H54 (cell line): ENCODE measurements at regions not wholly inside any gene's neighbourhood (a gene's known extent, or its start where the extent isn't known, plus 50 kb on each side); places are given as distances from the start of the nearest gene placed in this dataset.

Experiments
- DNase-seq: peaks from one replicate; pipeline ENCODE4 v3.0.0; 2011; ENCODE audit warnings: low spot score, mixed read lengths; ENCODE audit not compliant: insufficient read length
- FAIRE-seq: peaks from 3 replicates; lab custom pipeline; 2011; peaks lifted over from hg19 to GRCh38; lab: Jason Lieb, UNC
- POLR2A ChIP-seq: IDR thresholded peaks from 2 replicates; pipeline ENCODE4 v1.6.1; 2011; ENCODE audit warnings: low read depth, mild to moderate bottlenecking, low read length

DNA sequence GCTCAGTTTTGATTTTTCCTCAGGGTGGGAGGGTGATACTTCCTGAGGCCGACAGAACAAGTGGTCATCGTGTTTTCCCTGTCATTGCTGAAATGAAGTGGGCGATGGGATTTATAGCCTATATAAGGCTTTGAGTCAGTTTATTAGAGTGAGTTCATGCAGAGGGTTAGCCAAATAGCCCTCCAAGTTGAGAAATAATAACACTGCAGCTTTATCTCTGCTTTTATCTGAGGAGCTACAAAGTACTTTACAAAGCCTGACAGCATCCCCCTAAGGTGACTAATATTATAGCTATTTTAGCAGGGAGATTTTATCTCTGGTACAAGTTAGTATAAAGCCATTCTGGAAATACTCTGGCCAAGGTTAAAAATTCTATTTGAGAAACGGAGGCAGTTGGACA is 389.6 kb downstream of the MFSD1 start:
- TF ChIP-seq POLR2A = no peak
- FAIRE-seq (peak; percentile 58), DNase-seq (peak; percentile 27)

DNA sequence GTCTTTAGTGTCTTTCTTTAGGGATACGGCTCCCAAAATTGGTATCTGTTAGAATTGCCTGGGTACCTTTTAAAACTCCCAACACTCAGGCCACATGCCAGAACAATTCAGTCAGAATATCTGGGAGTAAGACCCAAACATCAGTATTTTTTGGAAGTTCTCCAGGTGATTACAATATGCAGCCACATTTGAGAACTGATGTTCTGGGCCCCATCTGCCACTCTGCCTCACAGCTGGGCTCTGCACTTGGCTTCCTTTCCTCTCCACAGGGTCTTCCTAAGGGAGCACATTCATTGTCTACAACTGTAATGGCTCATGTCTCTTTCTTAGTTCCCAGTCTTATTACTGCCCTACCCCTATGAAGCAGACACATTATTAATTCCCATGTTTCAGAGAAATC is 394.5 kb downstream of the MFSD1 start:
- DNase-seq = no peak
- TF ChIP-seq POLR2A = no peak
- no peak for FAIRE-seq

DNA sequence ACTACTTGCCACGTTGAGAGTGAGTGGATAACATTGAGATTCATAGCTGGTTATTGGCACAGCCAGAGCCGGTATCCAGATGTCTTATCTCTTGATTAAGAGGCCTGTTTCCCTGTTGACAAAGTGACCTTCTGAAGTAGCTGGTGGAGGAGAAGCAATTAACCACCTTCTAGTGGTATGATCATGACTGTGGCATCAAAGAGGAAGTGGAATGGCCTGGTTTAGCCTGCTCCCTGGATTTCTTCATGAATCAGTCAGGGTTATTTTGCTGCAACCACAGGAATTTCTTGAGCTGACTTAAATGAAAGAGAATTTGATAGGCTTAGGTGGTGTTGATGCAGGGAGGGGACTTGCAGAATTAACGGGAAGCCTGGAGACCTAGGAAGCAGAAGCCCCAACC is 398.3 kb downstream of the MFSD1 start:
- DNase-seq (peak; percentile 41), FAIRE-seq (peak; percentile 99)
- no peak for TF ChIP-seq POLR2A

DNA sequence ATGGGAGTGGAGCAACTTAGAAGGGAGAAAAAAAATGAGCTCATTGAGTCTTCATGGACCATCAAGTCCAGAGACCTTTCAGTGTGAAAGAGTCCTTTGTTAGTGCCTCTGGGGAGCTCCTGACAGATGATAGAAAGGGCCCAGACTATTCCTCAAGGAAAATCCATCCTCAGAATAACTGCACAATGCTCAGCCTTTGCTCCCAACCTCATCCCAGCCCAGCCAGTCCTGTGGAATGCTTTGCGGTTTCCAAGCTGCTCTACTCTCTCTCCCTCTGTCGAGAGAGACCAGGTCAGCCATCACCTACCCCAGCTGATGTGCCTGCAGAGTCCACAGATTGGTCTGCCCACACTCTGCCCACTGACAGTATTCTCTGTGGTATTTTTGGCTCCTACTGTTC is 406.2 kb downstream of the MFSD1 start:
- DNase-seq (no peak), FAIRE-seq (no peak)
- no peak for TF ChIP-seq POLR2A

DNA sequence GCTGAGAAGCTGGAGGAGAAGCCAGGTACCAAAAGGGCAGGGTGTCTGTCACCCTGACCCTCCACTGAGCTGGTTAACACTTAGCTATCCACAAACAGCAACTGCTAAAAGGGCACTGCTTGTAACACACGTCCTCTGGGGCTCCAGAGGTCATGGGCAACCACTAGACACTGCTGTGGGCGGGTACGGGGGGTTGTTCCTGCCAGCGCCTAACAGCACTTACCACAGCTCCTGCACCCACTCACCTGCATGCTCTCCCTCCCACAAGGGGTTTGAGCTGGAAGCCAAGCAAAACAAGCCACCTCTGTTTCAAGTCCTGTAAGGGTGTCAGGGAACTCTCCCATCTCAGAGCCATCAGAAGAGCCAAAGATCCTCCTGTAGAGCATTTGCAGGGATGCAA is 407.6 kb downstream of the MFSD1 start:
- no peak for TF ChIP-seq POLR2A
- FAIRE-seq (no peak), DNase-seq (no peak)

DNA sequence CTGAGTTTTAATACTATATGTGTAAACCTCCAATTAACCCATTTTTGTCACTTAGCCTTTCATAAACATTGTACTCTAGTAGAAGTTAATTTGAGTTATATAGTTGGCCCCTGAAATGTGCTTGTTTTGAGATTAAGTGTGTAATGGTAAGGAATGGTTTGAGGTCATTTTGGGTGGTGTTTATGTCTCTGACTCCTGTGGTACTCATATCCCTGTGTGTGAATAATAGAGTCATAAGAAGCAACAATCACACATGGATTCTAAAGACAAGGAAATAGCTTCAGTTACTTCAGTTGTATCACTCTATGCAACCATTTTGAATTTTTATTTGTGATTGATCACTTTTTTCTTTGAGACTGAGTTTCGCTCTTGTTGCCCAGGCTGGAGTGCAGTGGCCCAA is 408.5 kb downstream of the MFSD1 start:
- FAIRE-seq (no peak), DNase-seq (no peak)
- TF ChIP-seq POLR2A = no peak

DNA sequence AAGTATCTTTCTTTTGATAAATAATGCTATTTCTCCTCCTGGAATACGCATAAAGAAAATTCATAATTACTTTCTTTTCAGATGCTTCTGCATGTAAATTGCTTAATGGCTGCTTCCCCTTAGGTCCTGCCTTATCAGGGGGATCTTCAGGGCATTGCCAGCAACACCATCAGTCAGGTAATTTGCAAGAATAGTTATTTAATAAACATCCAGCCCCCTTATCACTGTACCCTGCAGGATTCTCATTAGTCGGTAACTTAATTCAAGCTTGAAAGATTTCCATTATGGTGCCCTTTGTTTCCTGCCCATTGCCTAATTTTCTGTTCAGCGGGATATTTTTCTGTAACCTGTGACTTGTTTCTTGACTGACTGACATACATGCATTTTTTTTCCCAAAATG is 414.5 kb downstream of the MFSD1 start:
- TF ChIP-seq POLR2A = no peak
- no peak for DNase-seq
- no peak for FAIRE-seq

DNA sequence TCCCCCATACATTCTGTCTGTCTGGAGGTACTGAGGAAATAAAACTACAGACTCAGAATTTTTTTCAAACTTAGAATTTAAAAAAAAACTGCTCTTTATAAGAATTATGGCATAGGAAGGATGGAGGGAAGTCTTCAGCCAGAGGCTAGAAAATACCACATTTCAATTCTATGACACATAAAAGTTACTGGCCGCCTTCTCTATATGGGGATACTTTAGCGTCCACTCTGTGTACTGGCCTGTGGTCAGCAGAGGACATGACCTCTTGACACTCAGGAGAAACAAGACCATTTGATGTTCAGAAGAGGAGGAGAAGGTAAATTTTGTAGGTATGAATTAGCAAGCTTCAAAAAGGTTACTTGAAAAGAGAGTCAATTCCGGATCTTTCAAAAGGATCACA is 417.4 kb downstream of the MFSD1 start:
- no peak for FAIRE-seq
- no peak for TF ChIP-seq POLR2A
- DNase-seq = no peak

DNA sequence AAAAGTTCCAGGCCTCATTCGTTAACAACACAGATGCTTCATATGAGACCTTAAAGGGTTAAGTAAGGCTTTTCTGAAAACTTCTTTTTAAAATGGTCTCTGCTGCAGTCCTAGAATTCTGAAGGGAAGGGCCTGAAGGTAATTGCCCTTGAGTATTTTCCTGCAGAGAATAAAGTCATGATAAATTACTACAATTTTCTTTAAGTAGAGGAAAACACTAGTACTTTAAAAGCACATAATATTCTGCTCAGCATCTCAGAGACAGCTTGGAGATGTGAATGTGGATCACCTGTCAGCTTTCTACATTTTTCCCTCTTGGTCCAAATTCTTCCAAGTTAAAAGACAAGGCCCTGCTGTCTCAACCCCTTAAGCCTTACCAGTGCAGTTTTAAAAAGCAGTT is 419.5 kb downstream of the MFSD1 start:
- DNase-seq (no peak), FAIRE-seq (no peak)
- no peak for TF ChIP-seq POLR2A

DNA sequence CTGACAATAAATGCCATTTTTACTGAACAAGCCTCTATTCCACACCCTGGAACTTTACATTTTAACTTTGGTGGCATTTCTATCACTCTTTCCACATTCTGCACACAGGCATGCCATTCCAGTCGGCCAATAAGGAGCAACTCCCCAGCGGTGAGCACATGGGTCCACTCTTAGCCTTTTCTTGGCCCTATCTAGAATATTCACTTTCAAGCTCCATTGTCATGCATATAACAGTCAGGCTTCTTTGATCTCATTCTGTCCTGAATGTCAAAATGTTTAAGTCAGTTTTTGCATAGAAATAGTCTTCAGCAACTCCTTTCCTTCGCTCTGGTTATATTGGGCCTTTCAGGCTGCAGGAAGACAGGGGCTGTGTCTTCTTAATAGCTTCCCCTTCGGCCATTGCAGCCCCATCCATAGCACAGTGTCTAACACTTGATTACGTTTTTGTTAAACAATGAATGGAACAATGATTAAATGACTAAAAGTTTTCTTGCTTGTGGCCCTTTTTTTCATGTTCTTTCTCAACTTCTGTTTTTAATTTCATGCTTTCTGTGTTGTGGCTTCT is 427.3 kb downstream of the MFSD1 start:
- no peak for TF ChIP-seq POLR2A
- FAIRE-seq (peak; percentile 61), DNase-seq (no peak)

DNA sequence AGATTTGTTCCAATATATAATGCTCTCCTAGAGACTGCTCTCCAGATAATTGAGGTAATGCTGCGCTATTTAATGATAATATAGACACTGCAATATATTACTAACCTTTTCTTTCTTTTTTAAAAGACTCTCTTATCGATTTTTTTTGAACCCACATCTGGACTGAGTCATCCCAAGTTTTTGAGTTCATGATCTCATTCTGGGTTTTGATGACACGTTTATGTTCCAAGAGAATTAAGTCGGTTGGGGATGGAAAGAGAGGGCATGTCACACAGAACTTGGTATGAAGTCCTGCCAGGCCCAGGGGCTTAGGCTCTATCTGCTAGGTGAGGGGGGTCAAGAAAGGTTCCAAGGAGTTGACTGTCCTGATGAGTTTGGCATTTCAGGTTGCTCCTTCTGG is 431.1 kb downstream of the MFSD1 start:
- no peak for TF ChIP-seq POLR2A

DNA sequence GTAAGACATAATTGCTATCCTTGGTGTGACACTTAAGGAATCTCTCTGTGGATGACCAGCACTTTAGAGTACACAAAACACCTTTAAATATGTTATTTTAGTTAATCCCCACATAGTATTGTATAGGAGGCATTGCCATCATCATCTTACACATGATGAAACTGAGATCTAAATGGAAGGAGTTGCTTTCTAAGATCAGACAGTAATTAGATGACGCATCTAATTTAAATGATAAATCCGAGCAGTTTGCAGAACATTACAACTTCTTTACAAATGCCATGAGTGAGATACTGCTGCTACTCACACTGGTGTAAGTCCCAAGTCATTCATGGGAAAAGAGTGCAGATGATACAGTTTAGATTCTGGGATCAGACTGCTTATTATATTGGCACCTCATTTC is 431.9 kb downstream of the MFSD1 start:
- TF ChIP-seq POLR2A = no peak
- FAIRE-seq (peak; percentile 52), DNase-seq (no peak)

More for the DNA sequence above, 431.1 kb downstream of the MFSD1 start:
- FAIRE-seq (no peak), DNase-seq (no peak)

DNA sequence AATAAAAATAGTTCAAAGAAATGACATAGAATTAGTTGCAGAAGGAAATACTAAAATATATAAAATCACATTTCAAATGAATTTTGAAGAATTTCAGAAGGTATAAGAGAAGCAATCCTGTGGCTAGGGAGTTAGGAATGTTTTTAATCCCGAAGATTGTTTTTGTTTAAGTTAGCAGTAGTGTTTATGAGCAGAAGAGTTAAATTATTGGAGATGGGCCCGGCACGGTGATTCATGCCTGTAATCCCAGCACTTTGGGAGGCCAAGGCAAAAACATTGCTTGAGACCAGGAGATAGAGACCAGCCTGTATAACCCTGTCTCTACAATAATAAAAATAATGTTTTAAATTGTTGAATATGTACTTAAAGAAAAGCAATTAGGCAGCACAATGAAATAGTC is 432.5 kb downstream of the MFSD1 start:
- no peak for TF ChIP-seq POLR2A
- no peak for DNase-seq
- peak; percentile 90 for FAIRE-seq

DNA sequence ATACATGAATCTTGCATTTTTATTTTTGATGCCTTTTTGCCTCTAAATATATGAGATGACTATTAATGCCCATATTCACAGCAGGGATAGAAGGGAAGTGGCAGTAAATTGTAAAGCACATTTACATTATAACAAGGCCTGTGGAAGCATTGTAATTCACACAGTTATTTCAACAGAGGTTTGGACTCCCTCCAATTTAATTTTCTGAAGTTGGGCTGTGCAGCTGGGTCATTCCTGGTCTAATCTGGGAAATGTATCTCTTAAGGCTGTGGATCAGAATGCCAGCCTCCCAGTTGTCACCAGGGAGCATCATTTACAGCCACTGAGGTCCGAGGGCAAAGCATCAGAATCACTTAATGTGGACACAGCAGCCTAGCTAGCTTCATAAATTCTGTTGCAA is 434.5 kb downstream of the MFSD1 start:
- FAIRE-seq = peak; percentile 90
- no peak for DNase-seq
- TF ChIP-seq POLR2A = no peak

DNA sequence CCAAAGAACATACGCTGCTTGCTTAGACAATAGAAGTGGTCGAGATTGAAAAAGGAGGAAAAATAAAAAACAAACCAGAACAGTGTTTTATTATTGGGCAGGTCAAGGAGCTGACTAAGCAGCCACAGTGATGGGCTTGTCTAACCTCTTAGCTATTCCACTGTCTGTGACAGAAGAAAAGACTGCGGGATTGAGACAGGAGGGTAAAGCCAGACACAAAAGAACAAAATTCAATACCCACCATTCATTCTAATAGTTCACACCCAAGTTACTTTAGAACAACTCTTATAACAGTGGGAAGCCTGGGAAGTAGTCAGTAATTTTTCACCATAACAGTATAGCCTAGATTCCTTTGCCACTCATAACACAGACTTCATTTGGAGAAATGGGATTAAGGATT is 435.4 kb downstream of the MFSD1 start:
- FAIRE-seq = peak; percentile 90
- no peak for DNase-seq
- no peak for TF ChIP-seq POLR2A

DNA sequence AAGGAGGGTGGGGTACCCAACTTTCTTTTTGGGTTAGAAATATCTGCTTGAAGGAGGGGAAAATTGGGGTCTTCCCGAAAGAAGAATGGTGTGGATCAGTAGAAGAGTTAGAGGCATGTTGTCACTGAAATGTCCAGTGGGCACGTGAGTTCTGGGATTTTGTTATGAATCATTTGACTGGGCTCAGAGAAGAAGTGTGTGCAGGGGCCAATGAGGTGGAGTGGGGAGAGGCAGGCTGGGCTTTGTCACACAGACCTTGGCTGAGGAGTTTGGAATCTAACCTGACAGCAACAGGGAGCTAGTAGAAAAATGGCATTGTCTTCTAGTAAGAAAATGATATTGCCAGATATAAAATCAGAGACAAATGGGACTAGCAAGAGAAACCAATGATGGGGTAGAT is 436.8 kb downstream of the MFSD1 start:
- TF ChIP-seq POLR2A = no peak
- DNase-seq (no peak), FAIRE-seq (peak; percentile 95)
